ENCODE measurements at regions not wholly inside any gene's neighbourhood (a gene's known extent, or its start where the extent isn't known, plus 50 kb on each side); places are given as distances from the start of the nearest gene placed in this dataset.

DNA sequence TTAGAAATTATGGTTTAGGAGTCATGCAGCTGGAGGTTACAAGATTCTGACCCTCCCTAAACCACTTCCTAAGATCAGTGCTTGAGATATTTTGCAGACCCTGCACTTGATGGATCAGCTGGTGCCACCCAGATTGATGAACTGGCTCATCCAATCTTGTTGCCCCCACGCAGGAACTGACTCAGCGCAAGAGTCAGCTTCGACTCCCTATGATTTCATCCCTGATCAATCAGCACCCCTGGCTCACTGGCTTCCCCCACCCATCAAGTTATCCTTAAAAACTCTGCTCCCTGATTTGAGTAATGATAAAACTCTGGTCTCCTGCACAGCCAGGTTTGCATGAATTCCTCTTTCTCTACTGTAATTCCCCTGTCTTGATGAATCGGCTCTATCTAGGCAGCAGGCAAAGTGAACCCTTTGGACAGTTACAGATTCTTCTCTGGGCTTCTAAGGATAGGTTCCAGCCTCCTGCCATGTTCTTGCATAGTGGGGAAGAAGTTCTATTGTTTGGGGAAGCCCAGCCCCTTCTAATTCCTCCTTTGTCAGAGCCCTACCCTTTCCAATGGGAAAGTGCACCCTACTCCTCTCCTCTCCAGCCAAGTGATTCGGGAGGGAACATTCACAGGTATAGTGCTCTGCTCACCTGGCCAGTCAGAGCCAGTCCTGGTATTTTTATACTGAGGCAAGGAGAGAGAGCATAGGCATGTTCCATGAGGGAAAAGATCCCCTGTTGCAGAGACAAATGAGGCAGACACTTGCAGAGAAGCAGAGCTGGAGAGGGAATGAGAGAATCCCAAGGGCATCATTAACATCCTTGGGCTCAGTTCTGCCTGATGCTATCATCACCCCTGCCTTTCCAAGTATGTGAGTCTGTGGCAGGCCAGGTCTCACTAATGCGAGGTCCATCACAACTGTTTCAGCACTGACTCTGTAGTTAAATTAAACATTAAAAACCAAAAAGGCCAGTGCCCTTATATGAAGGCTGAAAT, 224.4 kb upstream of the GALNT17 start:
- TF ChIP-seq NFIC (IDR thresholded peaks at IDR 0.05) (no peak), EGR1 (IDR thresholded peaks at IDR 0.05) (no peak), EP300 (IDR thresholded peaks at IDR 0.05; ENCODE audit: borderline replicate concordance) (no peak), TEAD4 (IDR thresholded peaks at IDR 0.05) (no peak), CEBPB (IDR thresholded peaks at IDR 0.05) (no peak), CREB1 (IDR thresholded peaks at IDR 0.05; ENCODE audit: low read depth) (no peak), TAF1 (IDR thresholded peaks at IDR 0.05; ENCODE audit: low read depth) (no peak), YY1 (IDR thresholded peaks at IDR 0.05; ENCODE audit: low read depth) (no peak), TCF12 (IDR thresholded peaks at IDR 0.05; ENCODE audit: low read depth) (no peak), RAD21 (IDR thresholded peaks at IDR 0.05; ENCODE audit: low read depth) (no peak), ZBTB7A (IDR thresholded peaks at IDR 0.05; ENCODE audit: low read depth) (no peak), FOXM1 (IDR thresholded peaks at IDR 0.05; ENCODE audit: borderline replicate concordance, low read depth) (no peak)
- TF ChIP-seq, protein P1, sequence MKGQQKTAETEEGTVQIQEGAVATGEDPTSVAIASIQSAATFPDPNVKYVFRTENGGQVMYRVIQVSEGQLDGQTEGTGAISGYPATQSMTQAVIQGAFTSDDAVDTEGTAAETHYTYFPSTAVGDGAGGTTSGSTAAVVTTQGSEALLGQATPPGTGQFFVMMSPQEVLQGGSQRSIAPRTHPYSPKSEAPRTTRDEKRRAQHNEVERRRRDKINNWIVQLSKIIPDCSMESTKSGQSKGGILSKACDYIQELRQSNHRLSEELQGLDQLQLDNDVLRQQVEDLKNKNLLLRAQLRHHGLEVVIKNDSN (IDR thresholded peaks at IDR 0.05), result no peak
- TF ChIP-seq, protein P2, sequence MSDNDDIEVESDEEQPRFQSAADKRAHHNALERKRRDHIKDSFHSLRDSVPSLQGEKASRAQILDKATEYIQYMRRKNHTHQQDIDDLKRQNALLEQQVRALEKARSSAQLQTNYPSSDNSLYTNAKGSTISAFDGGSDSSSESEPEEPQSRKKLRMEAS (IDR thresholded peaks at IDR 0.05), result no peak
- TF ChIP-seq, protein P3, sequence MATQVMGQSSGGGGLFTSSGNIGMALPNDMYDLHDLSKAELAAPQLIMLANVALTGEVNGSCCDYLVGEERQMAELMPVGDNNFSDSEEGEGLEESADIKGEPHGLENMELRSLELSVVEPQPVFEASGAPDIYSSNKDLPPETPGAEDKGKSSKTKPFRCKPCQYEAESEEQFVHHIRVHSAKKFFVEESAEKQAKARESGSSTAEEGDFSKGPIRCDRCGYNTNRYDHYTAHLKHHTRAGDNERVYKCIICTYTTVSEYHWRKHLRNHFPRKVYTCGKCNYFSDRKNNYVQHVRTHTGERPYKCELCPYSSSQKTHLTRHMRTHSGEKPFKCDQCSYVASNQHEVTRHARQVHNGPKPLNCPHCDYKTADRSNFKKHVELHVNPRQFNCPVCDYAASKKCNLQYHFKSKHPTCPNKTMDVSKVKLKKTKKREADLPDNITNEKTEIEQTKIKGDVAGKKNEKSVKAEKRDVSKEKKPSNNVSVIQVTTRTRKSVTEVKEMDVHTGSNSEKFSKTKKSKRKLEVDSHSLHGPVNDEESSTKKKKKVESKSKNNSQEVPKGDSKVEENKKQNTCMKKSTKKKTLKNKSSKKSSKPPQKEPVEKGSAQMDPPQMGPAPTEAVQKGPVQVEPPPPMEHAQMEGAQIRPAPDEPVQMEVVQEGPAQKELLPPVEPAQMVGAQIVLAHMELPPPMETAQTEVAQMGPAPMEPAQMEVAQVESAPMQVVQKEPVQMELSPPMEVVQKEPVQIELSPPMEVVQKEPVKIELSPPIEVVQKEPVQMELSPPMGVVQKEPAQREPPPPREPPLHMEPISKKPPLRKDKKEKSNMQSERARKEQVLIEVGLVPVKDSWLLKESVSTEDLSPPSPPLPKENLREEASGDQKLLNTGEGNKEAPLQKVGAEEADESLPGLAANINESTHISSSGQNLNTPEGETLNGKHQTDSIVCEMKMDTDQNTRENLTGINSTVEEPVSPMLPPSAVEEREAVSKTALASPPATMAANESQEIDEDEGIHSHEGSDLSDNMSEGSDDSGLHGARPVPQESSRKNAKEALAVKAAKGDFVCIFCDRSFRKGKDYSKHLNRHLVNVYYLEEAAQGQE (IDR thresholded peaks at IDR 0.05; ENCODE audit: low read depth), result no peak

DNA sequence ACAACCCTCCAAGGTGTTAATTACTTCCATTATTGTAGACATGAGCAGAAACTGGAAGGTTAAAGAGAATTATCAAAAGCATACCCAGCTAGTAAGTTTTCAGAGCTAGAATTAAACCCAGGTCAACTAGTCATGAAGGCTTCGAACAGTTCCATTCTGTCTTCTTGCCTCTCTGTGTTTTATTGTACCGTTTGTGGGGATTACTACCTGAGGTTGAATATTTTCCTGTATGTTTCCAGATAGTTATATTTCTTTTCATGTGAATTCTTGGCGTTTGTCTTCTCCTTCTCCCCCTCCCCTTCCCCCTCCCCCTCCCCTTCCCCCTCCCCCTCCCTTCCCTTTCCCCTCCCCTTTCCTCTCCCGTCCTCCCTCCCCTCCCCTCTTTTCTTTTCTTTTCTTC, 218.0 kb upstream of the GALNT17 start:
- TF ChIP-seq RAD21 (IDR thresholded peaks at IDR 0.05; ENCODE audit: low read depth) (no peak), CREB1 (IDR thresholded peaks at IDR 0.05; ENCODE audit: low read depth) (no peak), YY1 (IDR thresholded peaks at IDR 0.05; ENCODE audit: low read depth) (no peak), FOXM1 (IDR thresholded peaks at IDR 0.05; ENCODE audit: borderline replicate concordance, low read depth) (no peak), NFIC (IDR thresholded peaks at IDR 0.05) (no peak), EGR1 (IDR thresholded peaks at IDR 0.05) (no peak), CEBPB (IDR thresholded peaks at IDR 0.05) (no peak), ZBTB7A (IDR thresholded peaks at IDR 0.05; ENCODE audit: low read depth) (no peak), TAF1 (IDR thresholded peaks at IDR 0.05; ENCODE audit: low read depth) (no peak)
- TF ChIP-seq, protein P2 (IDR thresholded peaks at IDR 0.05), result no peak
- TF ChIP-seq, protein P1 (IDR thresholded peaks at IDR 0.05), result no peak

DNA sequence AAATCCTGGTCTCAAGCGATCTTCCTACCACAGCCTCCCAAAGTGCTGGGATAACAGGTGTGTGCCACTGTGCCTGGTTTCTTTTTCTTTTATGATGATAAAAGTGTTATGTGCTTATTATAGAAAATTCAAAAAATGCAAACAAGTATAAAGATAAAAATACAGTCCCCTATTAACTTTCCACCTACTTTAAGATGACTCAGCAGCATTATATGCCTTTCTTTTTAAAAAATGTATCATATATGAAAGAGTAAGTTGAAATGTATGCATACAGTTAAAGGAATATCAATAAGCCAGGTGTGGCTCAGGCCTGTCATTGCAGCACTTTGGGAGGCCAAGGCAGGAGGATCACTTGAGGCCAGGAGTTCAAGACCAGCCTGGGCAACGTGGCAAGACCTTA, 216.9 kb upstream of the GALNT17 start:
- TF ChIP-seq, protein P3 (IDR thresholded peaks at IDR 0.05; ENCODE audit: low read depth), result no peak
- TF ChIP-seq EGR1 (IDR thresholded peaks at IDR 0.05) (no peak), ZBTB7A (IDR thresholded peaks at IDR 0.05; ENCODE audit: low read depth) (no peak), TEAD4 (IDR thresholded peaks at IDR 0.05) (no peak), TCF12 (IDR thresholded peaks at IDR 0.05; ENCODE audit: low read depth) (no peak), EP300 (IDR thresholded peaks at IDR 0.05; ENCODE audit: borderline replicate concordance) (no peak)
- TF ChIP-seq, protein P2 (IDR thresholded peaks at IDR 0.05), result no peak

DNA sequence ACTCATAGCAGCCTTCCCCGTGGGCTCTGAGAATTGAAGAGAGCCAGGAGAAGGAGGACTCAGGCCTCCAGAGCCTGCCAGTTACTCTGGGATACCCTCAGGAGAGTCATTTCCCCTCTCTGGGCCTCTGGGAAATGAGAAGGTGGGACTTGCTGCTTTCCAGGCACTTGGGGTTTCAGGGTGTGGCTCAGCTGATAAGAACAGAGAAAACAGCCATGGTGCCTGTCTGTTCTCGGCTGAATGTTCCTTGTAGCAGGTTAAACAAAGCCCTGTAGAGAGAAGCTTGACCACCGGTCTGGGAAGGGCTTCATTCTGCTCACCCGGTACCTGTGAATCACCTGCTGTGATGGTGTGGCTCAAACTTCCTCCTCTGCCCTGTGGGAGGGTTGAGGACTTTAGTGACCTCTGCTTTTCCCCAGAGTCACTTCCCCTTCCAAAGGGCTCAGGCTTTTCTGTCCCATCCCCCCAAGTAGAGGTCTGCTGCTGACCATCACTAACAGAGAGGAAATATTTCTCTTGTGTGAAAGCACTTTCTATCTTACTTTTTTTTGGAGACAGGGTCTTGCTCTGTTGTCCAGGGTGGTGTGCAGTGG, 212.4 kb upstream of the GALNT17 start:
- TF ChIP-seq EGR1 (IDR thresholded peaks at IDR 0.05) (no peak), YY1 (IDR thresholded peaks at IDR 0.05; ENCODE audit: low read depth) (no peak), FOXM1 (IDR thresholded peaks at IDR 0.05; ENCODE audit: borderline replicate concordance, low read depth) (no peak), NFIC (IDR thresholded peaks at IDR 0.05) (no peak), TEAD4 (IDR thresholded peaks at IDR 0.05) (no peak), CREB1 (IDR thresholded peaks at IDR 0.05; ENCODE audit: low read depth) (no peak), CEBPB (IDR thresholded peaks at IDR 0.05) (no peak), ZBTB7A (IDR thresholded peaks at IDR 0.05; ENCODE audit: low read depth) (no peak), EP300 (IDR thresholded peaks at IDR 0.05; ENCODE audit: borderline replicate concordance) (no peak), TAF1 (IDR thresholded peaks at IDR 0.05; ENCODE audit: low read depth) (no peak), TCF12 (IDR thresholded peaks at IDR 0.05; ENCODE audit: low read depth) (no peak), RAD21 (IDR thresholded peaks at IDR 0.05; ENCODE audit: low read depth) (no peak)
- TF ChIP-seq, protein P2 (IDR thresholded peaks at IDR 0.05), result no peak
- TF ChIP-seq, protein P3 (IDR thresholded peaks at IDR 0.05; ENCODE audit: low read depth), result no peak
- TF ChIP-seq, protein P1 (IDR thresholded peaks at IDR 0.05), result no peak

Measured in Ishikawa (cell line).